ENCODE measurements at regions not wholly inside any gene's neighbourhood (a gene's known extent, or its start where the extent isn't known, plus 50 kb on each side); places are given as distances from the start of the nearest gene placed in this dataset.

DNA sequence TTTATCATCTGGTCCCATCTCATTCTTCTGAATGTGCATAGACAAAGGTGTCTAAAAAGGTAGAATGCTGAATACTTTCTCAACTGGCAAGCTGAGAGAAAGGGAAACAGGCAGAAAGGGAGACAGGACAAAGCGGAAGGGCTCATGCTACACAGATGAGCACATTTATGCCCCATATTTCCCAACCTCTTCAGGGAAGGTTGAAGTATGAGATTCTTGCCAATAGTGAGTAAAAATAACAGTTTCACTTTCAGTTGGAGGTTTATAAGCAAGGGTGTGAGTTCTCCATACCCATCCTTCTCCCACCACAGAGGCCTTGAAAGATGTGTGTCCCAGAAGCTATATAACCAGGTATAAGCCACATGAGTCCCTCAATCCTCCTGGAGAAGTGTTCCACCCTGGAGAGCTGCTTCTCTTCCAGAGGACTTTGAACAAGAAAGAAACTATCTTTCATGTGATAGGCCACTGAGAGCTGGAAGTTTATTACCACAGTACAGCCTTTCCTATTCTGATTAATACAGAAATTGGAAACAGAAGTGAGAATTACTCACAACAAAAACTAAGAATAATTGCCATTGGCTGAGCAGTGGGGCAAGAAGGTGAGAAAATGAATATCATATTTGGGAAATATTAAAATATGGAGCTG is 709.4 kb upstream of the NR2F2 start (continued):
- no peak for TF ChIP-seq ZC3H10 (CRISPR knock-in tag; IDR thresholded peaks at IDR 0.05)

GRCh38 chr15:95622843-95623242 is 707.7 kb upstream of the NR2F2 start:
- TF ChIP-seq, protein P1, sequence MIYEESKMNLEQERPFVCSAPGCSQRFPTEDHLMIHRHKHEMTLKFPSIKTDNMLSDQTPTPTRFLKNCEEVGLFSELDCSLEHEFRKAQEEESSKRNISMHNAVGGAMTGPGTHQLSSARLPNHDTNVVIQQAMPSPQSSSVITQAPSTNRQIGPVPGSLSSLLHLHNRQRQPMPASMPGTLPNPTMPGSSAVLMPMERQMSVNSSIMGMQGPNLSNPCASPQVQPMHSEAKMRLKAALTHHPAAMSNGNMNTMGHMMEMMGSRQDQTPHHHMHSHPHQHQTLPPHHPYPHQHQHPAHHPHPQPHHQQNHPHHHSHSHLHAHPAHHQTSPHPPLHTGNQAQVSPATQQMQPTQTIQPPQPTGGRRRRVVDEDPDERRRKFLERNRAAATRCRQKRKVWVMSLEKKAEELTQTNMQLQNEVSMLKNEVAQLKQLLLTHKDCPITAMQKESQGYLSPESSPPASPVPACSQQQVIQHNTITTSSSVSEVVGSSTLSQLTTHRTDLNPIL (CRISPR knock-in tag; IDR thresholded peaks at IDR 0.05; ENCODE audit: low read depth) = no peak
- TF ChIP-seq OSR1 (CRISPR knock-in tag; IDR thresholded peaks at IDR 0.05) (no peak), ESRRG (CRISPR knock-in tag; IDR thresholded peaks at IDR 0.05) (no peak), ZNF8 (CRISPR knock-in tag; IDR thresholded peaks at IDR 0.05) (no peak), ZFP30 (CRISPR knock-in tag; IDR thresholded peaks at IDR 0.05) (no peak), ZNF70 (CRISPR knock-in tag; IDR thresholded peaks at IDR 0.05) (no peak), ZFP3 (CRISPR knock-in tag; IDR thresholded peaks at IDR 0.05) (no peak)
- no peak for ATAC-seq

- TF ChIP-seq, protein P1 (CRISPR knock-in tag; IDR thresholded peaks at IDR 0.05; ENCODE audit: low read depth) = no peak
- TF ChIP-seq TOX (CRISPR knock-in tag; IDR thresholded peaks at IDR 0.05; ENCODE audit: borderline replicate concordance) = no peak
- no peak for TF ChIP-seq ZC3H10 (CRISPR knock-in tag; IDR thresholded peaks at IDR 0.05)
- no peak for TF ChIP-seq OSR1 (CRISPR knock-in tag; IDR thresholded peaks at IDR 0.05)
- no peak for TF ChIP-seq ZNF8 (CRISPR knock-in tag; IDR thresholded peaks at IDR 0.05)
- TF ChIP-seq ZFP30 (CRISPR knock-in tag; IDR thresholded peaks at IDR 0.05) = no peak
- no peak for TF ChIP-seq GLIS3 (CRISPR knock-in tag; IDR thresholded peaks at IDR 0.05)
- TF ChIP-seq, protein P2, sequence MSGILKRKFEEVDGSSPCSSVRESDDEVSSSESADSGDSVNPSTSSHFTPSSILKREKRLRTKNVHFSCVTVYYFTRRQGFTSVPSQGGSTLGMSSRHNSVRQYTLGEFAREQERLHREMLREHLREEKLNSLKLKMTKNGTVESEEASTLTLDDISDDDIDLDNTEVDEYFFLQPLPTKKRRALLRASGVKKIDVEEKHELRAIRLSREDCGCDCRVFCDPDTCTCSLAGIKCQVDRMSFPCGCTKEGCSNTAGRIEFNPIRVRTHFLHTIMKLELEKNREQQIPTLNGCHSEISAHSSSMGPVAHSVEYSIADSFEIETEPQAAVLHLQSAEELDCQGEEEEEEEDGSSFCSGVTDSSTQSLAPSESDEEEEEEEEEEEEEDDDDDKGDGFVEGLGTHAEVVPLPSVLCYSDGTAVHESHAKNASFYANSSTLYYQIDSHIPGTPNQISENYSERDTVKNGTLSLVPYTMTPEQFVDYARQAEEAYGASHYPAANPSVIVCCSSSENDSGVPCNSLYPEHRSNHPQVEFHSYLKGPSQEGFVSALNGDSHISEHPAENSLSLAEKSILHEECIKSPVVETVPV (CRISPR knock-in tag; IDR thresholded peaks at IDR 0.05) = no peak
- TF ChIP-seq ESRRG (CRISPR knock-in tag; IDR thresholded peaks at IDR 0.05) = no peak
- no peak for TF ChIP-seq TSHZ2 (CRISPR knock-in tag; IDR thresholded peaks at IDR 0.05)
- no peak for TF ChIP-seq TCF4 (CRISPR knock-in tag; IDR thresholded peaks at IDR 0.05; ENCODE audit: borderline replicate concordance)
- TF ChIP-seq, protein P3, sequence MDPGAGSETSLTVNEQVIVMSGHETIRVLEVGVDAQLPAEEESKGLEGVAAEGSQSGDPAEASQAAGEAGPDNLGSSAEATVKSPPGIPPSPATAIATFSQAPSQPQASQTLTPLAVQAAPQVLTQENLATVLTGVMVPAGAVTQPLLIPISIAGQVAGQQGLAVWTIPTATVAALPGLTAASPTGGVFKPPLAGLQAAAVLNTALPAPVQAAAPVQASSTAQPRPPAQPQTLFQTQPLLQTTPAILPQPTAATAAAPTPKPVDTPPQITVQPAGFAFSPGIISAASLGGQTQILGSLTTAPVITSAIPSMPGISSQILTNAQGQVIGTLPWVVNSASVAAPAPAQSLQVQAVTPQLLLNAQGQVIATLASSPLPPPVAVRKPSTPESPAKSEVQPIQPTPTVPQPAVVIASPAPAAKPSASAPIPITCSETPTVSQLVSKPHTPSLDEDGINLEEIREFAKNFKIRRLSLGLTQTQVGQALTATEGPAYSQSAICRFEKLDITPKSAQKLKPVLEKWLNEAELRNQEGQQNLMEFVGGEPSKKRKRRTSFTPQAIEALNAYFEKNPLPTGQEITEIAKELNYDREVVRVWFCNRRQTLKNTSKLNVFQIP (CRISPR knock-in tag; IDR thresholded peaks at IDR 0.05; ENCODE audit: borderline replicate concordance, low read depth) = no peak
- TF ChIP-seq CSDC2 (CRISPR knock-in tag; IDR thresholded peaks at IDR 0.05) = no peak
- no peak for TF ChIP-seq PPARA (CRISPR knock-in tag; IDR thresholded peaks at IDR 0.05; ENCODE audit: borderline replicate concordance)
- TF ChIP-seq ZFP3 (CRISPR knock-in tag; IDR thresholded peaks at IDR 0.05) = no peak
- no peak for TF ChIP-seq PATZ1 (CRISPR knock-in tag; IDR thresholded peaks at IDR 0.05; ENCODE audit: borderline replicate concordance)
- no peak for TF ChIP-seq SNAI2 (CRISPR knock-in tag; IDR thresholded peaks at IDR 0.05)
- no peak for TF ChIP-seq BACH2 (CRISPR knock-in tag; IDR thresholded peaks at IDR 0.05; ENCODE audit: borderline replicate concordance)
- TF ChIP-seq ARNTL (CRISPR knock-in tag; IDR thresholded peaks at IDR 0.05; ENCODE audit: borderline replicate concordance, low read depth) = no peak
- ATAC-seq = no peak
Observed at GRCh38 chr15:95624100-95624499, 706.4 kb upstream of the NR2F2 start.

All from SK-N-SH treated with all-trans-retinoic acid at 6 μM for 48 hours (cell line).